Left ventricle myocardium inferior (tissue), 1 donor: ENCODE measurements at regions not wholly inside any gene's neighbourhood (a gene's known extent, or its start where the extent isn't known, plus 50 kb on each side); places are given as distances from the start of the nearest gene placed in this dataset.

Experiments
- DNase-seq: peaks from one replicate; pipeline ENCODE4 v3.0.0-alpha.2; 2020
- H3K27ac ChIP-seq: fragments of 200-600 bp; replicated peaks from 2 replicates; pipeline ENCODE4 v1.8.0; 2021
- H3K27me3 ChIP-seq: fragments of 200-600 bp; 2 replicates; pipeline ENCODE4 v1.8.0; 2021; ENCODE audit warnings: low read depth
- H3K36me3 ChIP-seq: fragments of 200-600 bp; 2 replicates; pipeline ENCODE4 v1.8.0; 2021
- H3K4me1 ChIP-seq: fragments of 200-600 bp; 2 replicates; pipeline ENCODE4 v1.8.0; 2021
- H3K4me3 ChIP-seq: fragments of 200-600 bp; 2 replicates; pipeline ENCODE4 v1.8.0; 2021; ENCODE audit warnings: mild to moderate bottlenecking, moderate library complexity
- H3K9me3 ChIP-seq: fragments of 200-600 bp; replicated peaks from 2 replicates; pipeline ENCODE4 v1.8.0; 2021
- intact Hi-C: fragments of 100-400 bp; cut with micrococcal nuclease; formaldehyde crosslinking; loops from one replicate; pipeline ENCODE4 v1.11.0; 2022
- TF ChIP-seq, protein P1 (sequence below): fragments of 200-600 bp; IDR thresholded peaks from 2 replicates; pipeline ENCODE4 v1.8.0; 2021; ENCODE audit warnings: antibody characterized with exemption, mild to moderate bottlenecking, borderline replicate concordance
- donor health status: DM: no; HTN: yes; CAD: no; lungs with severe emphysema.

DNA sequence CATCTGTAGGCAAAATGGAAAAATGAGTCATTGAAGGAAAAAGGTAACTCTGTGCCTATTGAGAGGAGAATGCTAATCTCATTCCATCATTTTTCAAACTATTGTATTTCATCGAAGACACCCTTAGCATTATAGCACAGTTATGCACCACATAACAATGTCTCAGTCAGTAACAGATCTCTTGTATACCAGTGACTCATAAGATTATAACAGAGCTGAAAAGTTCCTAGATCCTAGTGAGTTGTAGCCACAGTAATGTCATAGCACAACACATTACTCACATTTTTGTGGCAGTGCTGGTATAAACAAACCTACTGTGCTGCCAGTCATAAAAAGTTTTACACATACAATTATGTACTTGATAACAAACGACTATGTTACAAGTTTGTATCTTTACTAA, 1077.6 kb downstream of the DIAPH3 start:
- Histone ChIP-seq H3K4me3 (no peak overlapping the region), H3K36me3 (no peaks in the 10 kb centered on the region), H3K27ac (no peak overlapping the region), H3K9me3 (peaks cover 17% of the 10 kb centered on the region), H3K4me1 (no peaks in the 10 kb centered on the region), H3K27me3 (no peaks in the 10 kb centered on the region)
- intact Hi-C loops, result no loop called here
- TF ChIP-seq, protein P1, sequence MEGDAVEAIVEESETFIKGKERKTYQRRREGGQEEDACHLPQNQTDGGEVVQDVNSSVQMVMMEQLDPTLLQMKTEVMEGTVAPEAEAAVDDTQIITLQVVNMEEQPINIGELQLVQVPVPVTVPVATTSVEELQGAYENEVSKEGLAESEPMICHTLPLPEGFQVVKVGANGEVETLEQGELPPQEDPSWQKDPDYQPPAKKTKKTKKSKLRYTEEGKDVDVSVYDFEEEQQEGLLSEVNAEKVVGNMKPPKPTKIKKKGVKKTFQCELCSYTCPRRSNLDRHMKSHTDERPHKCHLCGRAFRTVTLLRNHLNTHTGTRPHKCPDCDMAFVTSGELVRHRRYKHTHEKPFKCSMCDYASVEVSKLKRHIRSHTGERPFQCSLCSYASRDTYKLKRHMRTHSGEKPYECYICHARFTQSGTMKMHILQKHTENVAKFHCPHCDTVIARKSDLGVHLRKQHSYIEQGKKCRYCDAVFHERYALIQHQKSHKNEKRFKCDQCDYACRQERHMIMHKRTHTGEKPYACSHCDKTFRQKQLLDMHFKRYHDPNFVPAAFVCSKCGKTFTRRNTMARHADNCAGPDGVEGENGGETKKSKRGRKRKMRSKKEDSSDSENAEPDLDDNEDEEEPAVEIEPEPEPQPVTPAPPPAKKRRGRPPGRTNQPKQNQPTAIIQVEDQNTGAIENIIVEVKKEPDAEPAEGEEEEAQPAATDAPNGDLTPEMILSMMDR, result no peak
- DNase-seq, result no peak

DNA sequence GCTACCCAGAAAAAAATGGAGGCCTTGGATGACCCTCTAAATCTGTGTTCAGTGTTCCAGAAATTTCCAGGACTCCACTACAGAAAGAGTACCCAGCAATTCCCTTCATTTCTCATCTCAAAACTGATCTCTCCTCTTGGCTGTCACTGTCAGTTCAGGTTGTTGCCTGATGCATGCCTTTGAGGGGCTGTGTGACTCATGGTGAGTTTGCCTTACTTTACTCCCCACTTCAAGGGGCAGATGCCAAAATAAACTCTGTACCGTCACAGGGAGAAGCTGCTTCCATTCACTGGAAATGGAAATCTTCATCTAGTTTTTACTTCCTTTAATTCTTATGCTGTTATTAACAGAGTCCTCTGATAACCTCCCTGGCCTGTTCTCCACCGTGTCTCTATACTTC, 1075.0 kb downstream of the DIAPH3 start:
- Histone ChIP-seq H3K27ac (no peak overlapping the region), H3K4me3 (no peak overlapping the region), H3K27me3 (no peaks in the 10 kb centered on the region), H3K4me1 (no peaks in the 10 kb centered on the region), H3K9me3 (peaks cover 17% of the 10 kb centered on the region), H3K36me3 (no peaks in the 10 kb centered on the region)
- intact Hi-C loops, result no loop called here
- no peak for DNase-seq
- TF ChIP-seq, protein P1, result no peak

DNA sequence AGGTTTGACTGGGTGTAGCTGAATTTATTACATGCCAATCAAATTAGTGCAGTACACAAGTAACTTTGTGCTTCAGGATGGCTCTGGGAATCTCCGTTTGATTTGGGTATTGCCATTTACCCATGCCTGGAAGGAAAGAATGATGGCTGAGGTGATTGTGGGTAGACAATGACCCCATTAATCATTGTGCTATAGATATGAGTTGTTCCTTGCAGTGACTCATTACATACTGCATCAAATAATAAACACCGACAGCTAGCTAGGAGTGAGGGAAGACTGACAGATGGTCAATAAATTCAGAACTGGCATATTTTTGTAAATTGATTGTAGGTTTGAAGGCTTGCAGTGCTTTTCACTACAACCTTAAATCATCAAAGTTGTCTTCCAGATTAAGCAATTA, 1069.5 kb downstream of the DIAPH3 start:
- TF ChIP-seq, protein P1, result no peak
- DNase-seq, result no peak
- Histone ChIP-seq H3K4me3 (no peak overlapping the region), H3K4me1 (no peaks in the 10 kb centered on the region), H3K27me3 (no peaks in the 10 kb centered on the region), H3K27ac (no peak overlapping the region), H3K9me3 (no peaks in the 10 kb centered on the region), H3K36me3 (no peaks in the 10 kb centered on the region)
- intact Hi-C loops, result no loop called here

DNA sequence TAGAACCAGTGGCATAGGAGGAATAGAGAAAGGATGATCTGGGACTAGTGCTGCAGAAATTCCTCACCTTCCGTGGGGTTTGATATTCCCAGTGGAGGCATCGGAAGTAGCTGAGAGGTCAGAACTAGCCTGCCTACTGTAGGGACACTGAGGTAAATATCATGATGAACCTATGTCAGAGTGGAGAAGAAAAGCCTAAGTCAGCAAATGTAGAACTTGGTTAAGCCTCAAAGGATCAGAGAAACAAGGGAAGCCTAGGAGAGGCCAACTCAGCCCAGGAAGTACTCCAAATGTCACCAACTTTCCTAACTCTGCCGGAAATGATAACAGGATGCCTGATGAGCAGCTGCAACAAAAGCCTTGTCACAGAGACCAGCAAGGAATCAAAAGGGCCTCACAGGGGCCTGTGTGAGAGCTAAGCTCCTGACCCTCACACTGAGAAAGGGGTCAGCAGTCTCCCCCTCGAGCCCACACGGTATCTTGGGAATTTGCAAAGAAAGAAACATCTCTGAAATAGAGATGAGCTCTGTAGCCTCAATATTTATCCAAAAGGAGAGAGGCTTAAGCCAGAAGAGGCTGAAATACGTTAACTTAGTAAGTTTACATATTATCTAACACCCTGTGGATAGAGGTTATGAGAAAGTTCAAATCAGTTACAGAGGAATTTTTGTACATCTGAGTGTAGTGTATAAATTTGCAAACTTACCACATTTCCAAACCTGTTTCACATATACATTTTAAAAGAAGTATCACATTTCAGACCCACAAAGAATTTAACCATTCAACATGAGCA, 1064.3 kb downstream of the DIAPH3 start:
- H3K4me3 ChIP-seq, result no peak overlapping the region
- H3K4me1 ChIP-seq, result no peaks in the 10 kb centered on the region
- H3K9me3 ChIP-seq, result no peaks in the 10 kb centered on the region
- no peaks in the 10 kb centered on the region for H3K27me3 ChIP-seq
- TF ChIP-seq, protein P1, result no peak
- H3K27ac ChIP-seq, result no peak overlapping the region
- intact Hi-C loops, result no loop called here
- DNase-seq, result no peak
- H3K36me3 ChIP-seq, result no peaks in the 10 kb centered on the region

DNA sequence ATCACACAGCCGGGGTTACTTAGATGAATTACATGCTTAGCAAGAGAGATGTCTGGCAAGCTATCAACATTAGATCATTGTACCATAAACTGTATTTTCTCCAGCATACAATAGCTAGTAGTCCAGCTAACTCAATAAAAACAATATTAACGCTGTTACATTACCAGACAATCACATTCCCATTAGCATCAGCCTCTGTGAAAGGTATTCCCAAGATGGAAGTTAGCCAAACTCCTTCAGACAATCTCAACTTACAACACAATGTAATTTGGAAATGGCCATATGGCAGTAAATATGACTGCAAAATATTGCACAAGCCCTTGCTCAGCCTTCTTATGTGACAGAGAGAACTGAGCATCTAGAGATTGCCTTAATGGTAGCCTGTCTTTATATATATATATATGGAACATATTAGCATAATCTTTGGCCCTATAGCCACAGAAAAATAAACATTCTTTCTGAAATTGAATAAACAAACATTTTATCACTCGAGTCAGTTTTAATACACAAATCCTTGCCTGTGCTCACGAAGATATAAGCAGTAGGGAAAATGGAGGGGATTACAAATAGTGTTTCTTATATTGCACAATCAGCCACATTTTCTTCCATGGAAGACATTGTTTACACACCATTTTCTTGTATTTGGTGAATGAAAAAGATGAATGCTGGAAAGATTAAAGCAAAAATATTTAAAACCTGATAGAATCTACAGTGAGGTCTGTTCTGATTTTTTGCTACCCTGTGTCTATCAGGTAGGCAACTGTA, 1060.5 kb downstream of the DIAPH3 start:
- no peaks in the 10 kb centered on the region for H3K4me1 ChIP-seq
- H3K9me3 ChIP-seq, result no peaks in the 10 kb centered on the region
- TF ChIP-seq, protein P1, result no peak
- H3K4me3 ChIP-seq, result no peak overlapping the region
- no peaks in the 10 kb centered on the region for H3K36me3 ChIP-seq
- no peaks in the 10 kb centered on the region for H3K27me3 ChIP-seq
- no peak for DNase-seq
- intact Hi-C loops, result no loop called here
- H3K27ac ChIP-seq, result no peak overlapping the region
